SK-N-SH (cell line): ENCODE measurements at regions not wholly inside any gene's neighbourhood (a gene's known extent, or its start where the extent isn't known, plus 50 kb on each side); places are given as distances from the start of the nearest gene placed in this dataset.

ENCODE experiments used
- CTCF ChIA-PET: fragments of 300-600, 350-600 bp; formaldehyde crosslinking; extraction: SDS; loops from one replicate; lab custom pipeline; 2021; lab: Yijun Ruan, JAX
- POLR2A ChIA-PET: fragments of 350-600 bp; sonication (Branson Sonifier 250); formaldehyde crosslinking; extraction: SDS; loops from one replicate; lab custom pipeline; 2020; ENCODE audit warnings: antibody characterized with exemption, inconsistent platforms; lab: Yijun Ruan, JAX
- DNase-seq: peaks from one replicate; pipeline ENCODE4 v3.0.0; 2012
- H2AFZ ChIP-seq: fragments of 200-600 bp; sonication (generic); 2 replicates; pipeline ENCODE4 v1.8.1; 2016; ENCODE audit warnings: antibody characterized with exemption, mild to moderate bottlenecking, low read depth
- H3F3A ChIP-seq: fragments of 200-600 bp; sonication (generic); replicated peaks from 2 replicates; pipeline ENCODE3; 2016; ENCODE audit warnings: antibody characterized with exemption, mild to moderate bottlenecking; ENCODE audit not compliant: insufficient read depth
- H3K27ac ChIP-seq, 2 experiments: fragments of 200-500 bp in 1 of 2; fragments of 200-600 bp in 1 of 2; sonication (Bioruptor generic) in 1 of 2; sonication (generic), shearing (Covaris generic) in 1 of 2; 2 replicates each; pipeline versions ENCODE4 v1.5.1 to v1.6.1; 2014 to 2016; ENCODE audit warnings: low read depth in 2 of 2, inconsistent platforms in 1 of 2, low read length in 1 of 2, mild to moderate bottlenecking in 1 of 2, mixed read lengths in 1 of 2
- H3K27me3 ChIP-seq: fragments of 200-600 bp; sonication (generic), shearing (Covaris generic); 2 replicates; pipeline ENCODE4 v1.6.1; 2016; ENCODE audit warnings: mixed run types; ENCODE audit not compliant: insufficient read depth
- H3K36me3 ChIP-seq, 2 experiments: fragments of 200-500 bp in 1 of 2; fragments of 200-600 bp in 1 of 2; sonication (Bioruptor generic) in 1 of 2; sonication (generic) in 1 of 2; replicated peaks in 1 of 2; 2 replicates each; pipeline versions ENCODE3 to v1.5.1; 2014 to 2016; ENCODE audit warnings: low read length in 1 of 2, mild to moderate bottlenecking in 1 of 2; ENCODE audit not compliant: insufficient read depth in 2 of 2, control insufficient read depth in 1 of 2
- H3K4me1 ChIP-seq, 2 experiments: fragments of 200-500 bp in 1 of 2; fragments of 200-600 bp in 1 of 2; sonication (Bioruptor generic) in 1 of 2; sonication (generic), shearing (Covaris generic) in 1 of 2; 2 replicates each; pipeline versions ENCODE4 v1.5.1 to v1.6.1; 2014 to 2016; ENCODE audit warnings: low read depth in 1 of 2, low read length in 1 of 2, mixed run types in 1 of 2; ENCODE audit not compliant: insufficient read depth in 2 of 2, control insufficient read depth in 1 of 2
- H3K4me2 ChIP-seq: fragments of 200-600 bp; sonication (generic), shearing (Covaris generic); 2 replicates; pipeline ENCODE4 v1.6.1; 2017; ENCODE audit warnings: mixed run types
- H3K4me3 ChIP-seq, 2 experiments: fragments of 200-500 bp in 1 of 2; fragments of 200-600 bp in 1 of 2; sonication (Bioruptor generic) in 1 of 2; sonication (generic), shearing (Covaris generic) in 1 of 2; 2 replicates each; pipeline versions ENCODE4 v1.5.1 to v1.8.1; 2014 to 2016; ENCODE audit warnings: low read depth in 2 of 2, inconsistent platforms in 1 of 2, low read length in 1 of 2, mild to moderate bottlenecking in 1 of 2, mixed read lengths in 1 of 2, moderate library complexity in 1 of 2
- H3K79me2 ChIP-seq: fragments of 200-600 bp; sonication (generic); 2 replicates; pipeline ENCODE4 v1.8.1; 2017; ENCODE audit warnings: mild to moderate bottlenecking; ENCODE audit not compliant: insufficient read depth
- H3K9ac ChIP-seq: fragments of 200-600 bp; sonication (generic); 2 replicates; pipeline ENCODE4 v1.6.1; 2017; ENCODE audit warnings: mixed run types
- H3K9me2 ChIP-seq: fragments of 200-600 bp; sonication (generic); 2 replicates; pipeline ENCODE4 v1.6.1; 2017; ENCODE audit warnings: mixed run types
- H3K9me3 ChIP-seq: fragments of 200-600 bp; sonication (generic); 2 replicates; pipeline ENCODE4 v1.6.1; 2017; ENCODE audit warnings: mixed run types, mild to moderate bottlenecking, moderate library complexity
- H4K20me1 ChIP-seq: fragments of 200-600 bp; sonication (generic); 2 replicates; pipeline ENCODE4 v1.6.1; 2017; ENCODE audit warnings: mild to moderate bottlenecking, mixed run types; ENCODE audit not compliant: insufficient read depth
- EP300 ChIP-seq, 2 experiments: IDR thresholded peaks; 2 replicates each; pipeline versions ENCODE4 v1.4.0 to v1.6.1; 2012; ENCODE audit warnings: borderline replicate concordance in 1 of 2, low read depth in 1 of 2, low read length in 1 of 2
- EZH2phosphoT487 ChIP-seq: fragments of 200-600 bp; sonication (generic); IDR thresholded peaks from 2 replicates; pipeline ENCODE4 v1.6.1; 2017; ENCODE audit warnings: low read depth, mixed run types, mild to moderate bottlenecking, antibody characterized with exemption, moderate library complexity, borderline replicate concordance
- FOSL2 ChIP-seq: IDR thresholded peaks from 2 replicates; pipeline ENCODE4 v1.4.0; 2012; ENCODE audit warnings: low read depth, mild to moderate bottlenecking, moderate library complexity, borderline replicate concordance
- FOXM1 ChIP-seq: IDR thresholded peaks from 2 replicates; pipeline ENCODE4 v1.4.0; 2012; ENCODE audit warnings: low read depth, mild to moderate bottlenecking
- JUND ChIP-seq: IDR thresholded peaks from 2 replicates; pipeline ENCODE4 v1.4.0; 2012
- MXI1 ChIP-seq: IDR thresholded peaks from 2 replicates; pipeline ENCODE4 v1.6.1; 2012; ENCODE audit warnings: mild to moderate bottlenecking, low read depth, low read length, improper control_type of control experiment
- NFIC ChIP-seq: IDR thresholded peaks from 2 replicates; pipeline ENCODE4 v1.4.0; 2012; ENCODE audit warnings: borderline replicate concordance
- NRF1 ChIP-seq: IDR thresholded peaks from 2 replicates; pipeline ENCODE4 v1.6.1; 2012; ENCODE audit warnings: low read depth, mild to moderate bottlenecking, low read length
- POLR2AphosphoS5 ChIP-seq: IDR thresholded peaks from 2 replicates; pipeline ENCODE4 v1.6.1; 2012; ENCODE audit warnings: low read depth, low read length
- RFX5 ChIP-seq: IDR thresholded peaks from 2 replicates; pipeline ENCODE4 v1.6.1; 2012; ENCODE audit warnings: mild to moderate bottlenecking, improper control_type of control experiment, low read length
- SIN3A ChIP-seq: IDR thresholded peaks from 2 replicates; pipeline ENCODE4 v1.6.1; 2012; ENCODE audit warnings: low read depth, mild to moderate bottlenecking, low read length, moderate library complexity, borderline replicate concordance
- SMC3 ChIP-seq: IDR thresholded peaks from 2 replicates; pipeline ENCODE4 v1.6.1; 2012; ENCODE audit warnings: low read depth, low read length, improper control_type of control experiment
- TEAD4 ChIP-seq: IDR thresholded peaks from 2 replicates; pipeline ENCODE4 v1.4.0; 2012; ENCODE audit warnings: mild to moderate bottlenecking, borderline replicate concordance; ENCODE audit not compliant: insufficient read depth
- YY1 ChIP-seq: IDR thresholded peaks from 2 replicates; pipeline ENCODE4 v1.4.0; 2012; ENCODE audit warnings: low read depth, mild to moderate bottlenecking
- WGBS: methylation state at CpG from one replicate; pipeline ENCODE4 v1.1.6; 2017; ENCODE audit warnings: low lambda C conversion rate; 5-methylcytosine and 5-hydroxymethylcytosine counted together
- TF ChIP-seq, protein P1 (sequence below): fragments of 150-350 bp; IDR thresholded peaks from 2 replicates; pipeline ENCODE4 v1.6.1; 2016; ENCODE audit warnings: mild to moderate bottlenecking, low read depth, low read length
- TF ChIP-seq, protein P2 (sequence below): IDR thresholded peaks from 2 replicates; pipeline ENCODE4; 2012
- TF ChIP-seq, protein P3 (sequence below): IDR thresholded peaks from 2 replicates; pipeline ENCODE4 v1.4.0; 2012; ENCODE audit warnings: low read depth, borderline replicate concordance
- TF ChIP-seq, protein P4 (sequence below): fragments of 200-600 bp; sonication (generic); IDR thresholded peaks from 2 replicates; pipeline ENCODE4 v1.6.1; 2017; ENCODE audit warnings: antibody characterized with exemption, mild to moderate bottlenecking, moderate library complexity

DNA sequence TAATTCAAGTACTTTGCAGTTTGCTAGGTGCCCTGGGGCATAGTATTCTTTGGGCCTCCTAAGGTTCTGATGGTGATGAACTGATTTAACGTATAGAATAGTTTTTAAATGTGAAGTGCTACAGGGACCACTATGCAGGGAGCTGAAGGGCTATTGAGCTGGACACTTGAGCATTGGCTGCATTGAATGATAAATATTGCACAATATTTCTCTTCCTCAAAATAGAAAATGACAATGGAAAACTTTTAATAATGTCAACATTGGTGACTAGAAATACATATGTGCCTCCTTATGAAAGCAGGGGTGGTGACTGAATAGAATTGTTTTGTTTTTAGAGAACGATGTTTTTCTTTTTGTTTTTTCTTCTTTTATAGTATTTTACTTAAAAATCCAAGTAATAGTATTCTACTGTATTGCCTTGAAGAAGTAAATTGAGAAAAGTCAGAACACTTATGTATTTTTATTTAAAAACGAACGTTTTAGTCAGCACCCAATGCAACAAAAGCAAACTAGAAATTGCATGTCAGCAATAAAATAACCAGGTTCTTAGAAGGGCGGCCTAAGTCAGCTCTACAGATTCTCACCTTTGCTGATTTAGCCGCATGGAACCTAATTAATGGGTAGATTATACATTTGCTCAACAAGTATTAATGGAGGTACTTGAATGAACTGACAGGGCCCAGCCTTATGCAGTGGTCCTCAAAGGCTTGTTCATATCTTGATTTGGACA is 244.0 kb upstream of the KLF6 start:
- no peaks in the 10 kb centered on the region for H3K36me3 ChIP-seq
- H2AFZ ChIP-seq, result no peak overlapping the region
- H3K4me2 ChIP-seq, result no peak overlapping the region
- CTCF ChIA-PET, result no interaction called here
- no peaks in the 10 kb centered on the region for H4K20me1 ChIP-seq
- H3K27ac ChIP-seq, result no peak overlapping the region
- WGBS, result 91% methylated on average over 6 of the region's 6 CpGs
- H3K9ac ChIP-seq, result no peak overlapping the region
- H3K79me2 ChIP-seq, result no peaks in the 10 kb centered on the region
- TF ChIP-seq MXI1 (no peak), TEAD4 (no peak)
- TF ChIP-seq, protein P1, sequence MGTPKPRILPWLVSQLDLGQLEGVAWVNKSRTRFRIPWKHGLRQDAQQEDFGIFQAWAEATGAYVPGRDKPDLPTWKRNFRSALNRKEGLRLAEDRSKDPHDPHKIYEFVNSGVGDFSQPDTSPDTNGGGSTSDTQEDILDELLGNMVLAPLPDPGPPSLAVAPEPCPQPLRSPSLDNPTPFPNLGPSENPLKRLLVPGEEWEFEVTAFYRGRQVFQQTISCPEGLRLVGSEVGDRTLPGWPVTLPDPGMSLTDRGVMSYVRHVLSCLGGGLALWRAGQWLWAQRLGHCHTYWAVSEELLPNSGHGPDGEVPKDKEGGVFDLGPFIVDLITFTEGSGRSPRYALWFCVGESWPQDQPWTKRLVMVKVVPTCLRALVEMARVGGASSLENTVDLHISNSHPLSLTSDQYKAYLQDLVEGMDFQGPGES, result no peak
- TF ChIP-seq, all 33 proteins: peak for 0
- no peaks in the 10 kb centered on the region for H3F3A ChIP-seq
- no peak overlapping the region for H3K4me3 ChIP-seq
- no peaks in the 10 kb centered on the region for H3K9me3 ChIP-seq
- no peaks in the 10 kb centered on the region for H3K27me3 ChIP-seq
- POLR2A ChIA-PET, result no interaction called here
- no peak for DNase-seq
- H3K9me2 ChIP-seq, result no peaks in the 10 kb centered on the region
- H3K4me1 ChIP-seq, result peaks cover 0 to 2% of the 10 kb centered on the region in 2 experiments; a peak in 1 of 4 replicates

DNA sequence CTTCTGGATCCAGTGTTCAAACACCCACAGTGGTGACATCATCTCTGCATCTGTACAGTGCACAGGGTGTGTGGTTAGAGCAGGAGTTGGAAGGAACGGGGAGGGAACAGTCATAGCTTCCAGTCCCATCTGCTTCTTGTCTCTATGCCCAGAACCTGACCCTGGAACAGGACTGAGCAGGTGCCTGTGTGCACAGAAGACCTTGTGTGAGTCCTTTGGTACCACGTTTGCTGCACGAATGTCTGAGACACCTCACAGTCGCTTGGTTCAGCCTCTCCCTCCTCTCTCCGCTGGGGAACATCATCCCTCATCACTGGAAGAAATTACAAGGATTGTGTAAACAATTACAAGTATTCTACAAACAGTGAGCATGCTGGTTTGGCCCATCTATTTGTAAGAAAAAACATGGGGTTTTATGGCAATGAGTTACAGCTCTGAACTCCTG is 243.0 kb upstream of the KLF6 start:
- no peak overlapping the region for H3K27ac ChIP-seq
- POLR2A ChIA-PET, result no interaction called here
- H3K4me2 ChIP-seq, result no peak overlapping the region
- H2AFZ ChIP-seq, result no peak overlapping the region
- no peaks in the 10 kb centered on the region for H4K20me1 ChIP-seq
- no peaks in the 10 kb centered on the region for H3F3A ChIP-seq
- H3K79me2 ChIP-seq, result no peaks in the 10 kb centered on the region
- 79% methylated on average over 5 of the region's 5 CpGs for WGBS
- CTCF ChIA-PET, result no interaction called here
- no peaks in the 10 kb centered on the region for H3K36me3 ChIP-seq
- peaks cover 0 to 2% of the 10 kb centered on the region in 2 experiments; a peak in 1 of 4 replicates for H3K4me1 ChIP-seq
- no peaks in the 10 kb centered on the region for H3K9me2 ChIP-seq
- TF ChIP-seq YY1 (no peak), JUND (no peak), NRF1 (no peak), FOSL2 (no peak), NFIC (no peak), SMC3 (no peak), POLR2AphosphoS5 (no peak), RFX5 (no peak), FOXM1 (no peak), EP300 (IDR thresholded peaks at IDR 0.05; ENCODE audit: borderline replicate concordance in 1 of 2, low read depth in 1 of 2, low read length in 1 of 2) (no peak), SIN3A (no peak), EZH2phosphoT487 (no peak)
- TF ChIP-seq, protein P2, sequence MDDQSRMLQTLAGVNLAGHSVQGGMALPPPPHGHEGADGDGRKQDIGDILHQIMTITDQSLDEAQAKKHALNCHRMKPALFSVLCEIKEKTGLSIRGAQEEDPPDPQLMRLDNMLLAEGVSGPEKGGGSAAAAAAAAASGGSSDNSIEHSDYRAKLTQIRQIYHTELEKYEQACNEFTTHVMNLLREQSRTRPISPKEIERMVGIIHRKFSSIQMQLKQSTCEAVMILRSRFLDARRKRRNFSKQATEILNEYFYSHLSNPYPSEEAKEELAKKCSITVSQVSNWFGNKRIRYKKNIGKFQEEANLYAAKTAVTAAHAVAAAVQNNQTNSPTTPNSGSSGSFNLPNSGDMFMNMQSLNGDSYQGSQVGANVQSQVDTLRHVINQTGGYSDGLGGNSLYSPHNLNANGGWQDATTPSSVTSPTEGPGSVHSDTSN, result no peak
- TF ChIP-seq, protein P3, sequence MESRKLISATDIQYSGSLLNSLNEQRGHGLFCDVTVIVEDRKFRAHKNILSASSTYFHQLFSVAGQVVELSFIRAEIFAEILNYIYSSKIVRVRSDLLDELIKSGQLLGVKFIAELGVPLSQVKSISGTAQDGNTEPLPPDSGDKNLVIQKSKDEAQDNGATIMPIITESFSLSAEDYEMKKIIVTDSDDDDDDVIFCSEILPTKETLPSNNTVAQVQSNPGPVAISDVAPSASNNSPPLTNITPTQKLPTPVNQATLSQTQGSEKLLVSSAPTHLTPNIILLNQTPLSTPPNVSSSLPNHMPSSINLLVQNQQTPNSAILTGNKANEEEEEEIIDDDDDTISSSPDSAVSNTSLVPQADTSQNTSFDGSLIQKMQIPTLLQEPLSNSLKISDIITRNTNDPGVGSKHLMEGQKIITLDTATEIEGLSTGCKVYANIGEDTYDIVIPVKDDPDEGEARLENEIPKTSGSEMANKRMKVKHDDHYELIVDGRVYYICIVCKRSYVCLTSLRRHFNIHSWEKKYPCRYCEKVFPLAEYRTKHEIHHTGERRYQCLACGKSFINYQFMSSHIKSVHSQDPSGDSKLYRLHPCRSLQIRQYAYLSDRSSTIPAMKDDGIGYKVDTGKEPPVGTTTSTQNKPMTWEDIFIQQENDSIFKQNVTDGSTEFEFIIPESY, result no peak
- TF ChIP-seq, protein P4, sequence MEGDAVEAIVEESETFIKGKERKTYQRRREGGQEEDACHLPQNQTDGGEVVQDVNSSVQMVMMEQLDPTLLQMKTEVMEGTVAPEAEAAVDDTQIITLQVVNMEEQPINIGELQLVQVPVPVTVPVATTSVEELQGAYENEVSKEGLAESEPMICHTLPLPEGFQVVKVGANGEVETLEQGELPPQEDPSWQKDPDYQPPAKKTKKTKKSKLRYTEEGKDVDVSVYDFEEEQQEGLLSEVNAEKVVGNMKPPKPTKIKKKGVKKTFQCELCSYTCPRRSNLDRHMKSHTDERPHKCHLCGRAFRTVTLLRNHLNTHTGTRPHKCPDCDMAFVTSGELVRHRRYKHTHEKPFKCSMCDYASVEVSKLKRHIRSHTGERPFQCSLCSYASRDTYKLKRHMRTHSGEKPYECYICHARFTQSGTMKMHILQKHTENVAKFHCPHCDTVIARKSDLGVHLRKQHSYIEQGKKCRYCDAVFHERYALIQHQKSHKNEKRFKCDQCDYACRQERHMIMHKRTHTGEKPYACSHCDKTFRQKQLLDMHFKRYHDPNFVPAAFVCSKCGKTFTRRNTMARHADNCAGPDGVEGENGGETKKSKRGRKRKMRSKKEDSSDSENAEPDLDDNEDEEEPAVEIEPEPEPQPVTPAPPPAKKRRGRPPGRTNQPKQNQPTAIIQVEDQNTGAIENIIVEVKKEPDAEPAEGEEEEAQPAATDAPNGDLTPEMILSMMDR, result no peak
- TF ChIP-seq, all 33 proteins: peak for 0
- no peak for DNase-seq
- no peak overlapping the region for H3K9ac ChIP-seq
- H3K9me3 ChIP-seq, result no peaks in the 10 kb centered on the region
- H3K4me3 ChIP-seq, result no peak overlapping the region
- H3K27me3 ChIP-seq, result no peaks in the 10 kb centered on the region
